WERI-Rb-1 (cell line): ENCODE measurements at regions not wholly inside any gene's neighbourhood (a gene's known extent, or its start where the extent isn't known, plus 50 kb on each side); places are given as distances from the start of the nearest gene placed in this dataset.

Experiments
- DNase-seq: peaks from one replicate; pipeline ENCODE4 v3.0.0-alpha.2; 2020
- H3K27ac ChIP-seq: fragments of 250-450 bp; sonication (Bioruptor Pico); 2 replicates; pipeline ENCODE4 v1.5.1; 2020; ENCODE audit warnings: mild to moderate bottlenecking, moderate library complexity
- H3K27me3 ChIP-seq: fragments of 250-450 bp; sonication (Bioruptor Pico); 2 replicates; pipeline ENCODE4 v1.5.1; 2021; ENCODE audit warnings: mild to moderate bottlenecking, low read depth, moderate library complexity; ENCODE audit not compliant: insufficient read depth, severe bottlenecking
- H3K36me3 ChIP-seq: fragments of 250-450 bp; sonication (Bioruptor Pico); 2 replicates; pipeline ENCODE4 v1.5.1; 2020; ENCODE audit warnings: mild to moderate bottlenecking, moderate library complexity
- H3K4me3 ChIP-seq: 2 replicates; pipeline ENCODE4 v1.5.1; 2011; ENCODE audit warnings: low read depth, mild to moderate bottlenecking, control low read depth, low read length
- H3K9me3 ChIP-seq: fragments of 250-450 bp; sonication (Bioruptor Pico); 2 replicates; pipeline ENCODE4 v1.5.1; 2021; ENCODE audit warnings: mild to moderate bottlenecking, moderate library complexity; ENCODE audit not compliant: severe bottlenecking
- CTCF ChIP-seq: IDR thresholded peaks from 2 replicates; pipeline ENCODE4 v1.5.1; 2011; ENCODE audit warnings: low read depth, mild to moderate bottlenecking, control low read depth, inconsistent platforms, low read length

GRCh38 chr1:95383111-95383510 is 149.1 kb downstream of the RWDD3 start:
- Histone ChIP-seq H3K27me3 (no peaks in the 10 kb centered on the region), H3K27ac (no peak overlapping the region), H3K9me3 (no peaks in the 10 kb centered on the region), H3K4me3 (no peak overlapping the region), H3K36me3 (no peaks in the 10 kb centered on the region)
- DNase-seq: no peak
- TF ChIP-seq CTCF: no peak

- no peaks in the 10 kb centered on the region for H3K36me3 ChIP-seq
- H3K27me3 ChIP-seq: no peaks in the 10 kb centered on the region
- H3K4me3 ChIP-seq: no peak overlapping the region
- no peak for TF ChIP-seq CTCF
- no peak overlapping the region for H3K27ac ChIP-seq
- DNase-seq: no peak
- H3K9me3 ChIP-seq: no peaks in the 10 kb centered on the region
These were observed 150.6 kb downstream of the RWDD3 start for GRCh38 chr1:95384567-95384966.

- DNase-seq: no peak
- TF ChIP-seq CTCF: no peak
- no peaks in the 10 kb centered on the region for H3K9me3 ChIP-seq
- H3K36me3 ChIP-seq: no peaks in the 10 kb centered on the region
- no peak overlapping the region for H3K4me3 ChIP-seq
- H3K27ac ChIP-seq: no peak overlapping the region
- no peaks in the 10 kb centered on the region for H3K27me3 ChIP-seq
These were observed 152.4 kb downstream of the RWDD3 start for GRCh38 chr1:95386371-95386770.

GRCh38 chr1:95386915-95387314 is 152.9 kb downstream of the RWDD3 start:
- Histone ChIP-seq H3K9me3 (no peaks in the 10 kb centered on the region), H3K27me3 (no peaks in the 10 kb centered on the region), H3K36me3 (no peaks in the 10 kb centered on the region), H3K4me3 (no peak overlapping the region), H3K27ac (no peak overlapping the region)
- TF ChIP-seq CTCF: no peak
- no peak for DNase-seq

- Histone ChIP-seq H3K27me3 (no peaks in the 10 kb centered on the region), H3K36me3 (no peaks in the 10 kb centered on the region), H3K9me3 (no peaks in the 10 kb centered on the region), H3K27ac (no peak overlapping the region), H3K4me3 (no peak overlapping the region)
- no peak for DNase-seq
- no peak for TF ChIP-seq CTCF
These were observed 154.0 kb downstream of the RWDD3 start for GRCh38 chr1:95388031-95388430.

- no peaks in the 10 kb centered on the region for H3K9me3 ChIP-seq
- no peak for DNase-seq
- no peak overlapping the region for H3K4me3 ChIP-seq
- H3K27ac ChIP-seq: no peak overlapping the region
- H3K27me3 ChIP-seq: no peaks in the 10 kb centered on the region
- no peak for TF ChIP-seq CTCF
- no peaks in the 10 kb centered on the region for H3K36me3 ChIP-seq
These were observed 159.4 kb downstream of the RWDD3 start for GRCh38 chr1:95393434-95393833.
